SJSA1 (cell line): ENCODE measurements at regions not wholly inside any gene's neighbourhood (a gene's known extent, or its start where the extent isn't known, plus 50 kb on each side); places are given as distances from the start of the nearest gene placed in this dataset.
"Not testable (repeated sequence)": the region's sequence is repeated elsewhere in the genome, so short reads cannot be mapped to it uniquely, and the experiment has no call there.

ENCODE experiments used
- DNase-seq, 2 experiments: peaks; one replicate each; pipeline ENCODE4 v3.0.0-alpha.2; 2015 to 2020; ENCODE audit warnings: low spot score in 2 of 2, low read depth in 1 of 2
- H3K27ac ChIP-seq: fragments of 250-450 bp; sonication (Bioruptor Pico); 2 replicates; pipeline ENCODE4 v1.5.1; 2020; ENCODE audit warnings: mild to moderate bottlenecking, moderate library complexity
- H3K27me3 ChIP-seq: fragments of 250-450 bp; sonication (Bioruptor Pico); replicated peaks from 2 replicates; pipeline ENCODE4 v1.5.1; 2020; ENCODE audit warnings: mild to moderate bottlenecking, moderate library complexity
- H3K36me3 ChIP-seq: fragments of 250-450 bp; sonication (Bioruptor Pico); 2 replicates; pipeline ENCODE4 v1.5.1; 2020; ENCODE audit warnings: mild to moderate bottlenecking
- H3K4me1 ChIP-seq: fragments of 250-450 bp; sonication (Bioruptor Pico); replicated peaks from 2 replicates; pipeline ENCODE4 v1.6.1; 2021; ENCODE audit warnings: mild to moderate bottlenecking
- H3K4me3 ChIP-seq: fragments of 250-450 bp; sonication (Bioruptor Pico); 2 replicates; pipeline ENCODE4 v1.5.1; 2020; ENCODE audit warnings: mild to moderate bottlenecking
- H3K9me3 ChIP-seq: fragments of 250-450 bp; sonication (Bioruptor Pico); replicated peaks from 2 replicates; pipeline ENCODE4 v1.5.1; 2020; ENCODE audit warnings: mild to moderate bottlenecking

- H3K27me3 ChIP-seq = no peaks in the 10 kb centered on the region; the same call in 1 of the 2 replicates
- no peak overlapping the region for H3K27ac ChIP-seq
- no peaks in the 10 kb centered on the region for H3K36me3 ChIP-seq
- no peak overlapping the region for H3K4me3 ChIP-seq
- H3K4me1 ChIP-seq = no peaks in the 10 kb centered on the region
- DNase-seq = no peak
- no peaks in the 10 kb centered on the region for H3K9me3 ChIP-seq
Measured at GRCh38 chr10:60525716-60526585, 136.3 kb upstream of the ANK3 start.

GRCh38 chr10:60524541-60524940 is 134.9 kb upstream of the ANK3 start:
- no peak overlapping the region for H3K4me3 ChIP-seq
- no peaks in the 10 kb centered on the region for H3K4me1 ChIP-seq
- no peaks in the 10 kb centered on the region for H3K36me3 ChIP-seq
- DNase-seq = no peak
- H3K27me3 ChIP-seq = no peaks in the 10 kb centered on the region
- no peak overlapping the region for H3K27ac ChIP-seq
- H3K9me3 ChIP-seq = no peaks in the 10 kb centered on the region

GRCh38 chr10:60523371-60523770 is 133.7 kb upstream of the ANK3 start:
- not testable (repeated sequence) for H3K4me1 ChIP-seq, H3K4me3 ChIP-seq, H3K27ac ChIP-seq, H3K36me3 ChIP-seq, H3K9me3 ChIP-seq, DNase-seq, H3K27me3 ChIP-seq

- Histone ChIP-seq H3K36me3 (no peaks in the 10 kb centered on the region), H3K27me3 (no peaks in the 10 kb centered on the region), H3K4me1 (no peaks in the 10 kb centered on the region), H3K27ac (no peak overlapping the region), H3K9me3 (no peaks in the 10 kb centered on the region), H3K4me3 (no peak overlapping the region)
- DNase-seq = no peak
Measured at GRCh38 chr10:60522617-60523016, 132.9 kb upstream of the ANK3 start.

- Histone ChIP-seq H3K4me3 (no peak overlapping the region), H3K27ac (no peak overlapping the region), H3K27me3 (no peaks in the 10 kb centered on the region), H3K36me3 (no peaks in the 10 kb centered on the region), H3K4me1 (no peaks in the 10 kb centered on the region), H3K9me3 (no peaks in the 10 kb centered on the region)
- no peak for DNase-seq
Measured at GRCh38 chr10:60521974-60522405, 132.3 kb upstream of the ANK3 start.

GRCh38 chr10:60518745-60519144 is 129.1 kb upstream of the ANK3 start:
- no peaks in the 10 kb centered on the region for H3K9me3 ChIP-seq
- H3K4me3 ChIP-seq = no peak overlapping the region

GRCh38 chr10:60517805-60518204 is 128.1 kb upstream of the ANK3 start:
- Histone ChIP-seq H3K9me3 (no peaks in the 10 kb centered on the region), H3K27ac (no peak overlapping the region), H3K4me1 (no peaks in the 10 kb centered on the region), H3K27me3 (no peaks in the 10 kb centered on the region), H3K4me3 (no peak overlapping the region), H3K36me3 (no peaks in the 10 kb centered on the region)
- DNase-seq = no peak

More at GRCh38 chr10:60518745-60519144, 129.1 kb upstream of the ANK3 start:
- no peaks in the 10 kb centered on the region for H3K27me3 ChIP-seq
- H3K36me3 ChIP-seq = no peaks in the 10 kb centered on the region
- no peak overlapping the region for H3K27ac ChIP-seq
- no peaks in the 10 kb centered on the region for H3K4me1 ChIP-seq
- no peak for DNase-seq

GRCh38 chr10:60513281-60513680 is 123.6 kb upstream of the ANK3 start:
- no peak for DNase-seq
- 0 out of 2 replicates have a peak, but pooled peaks cover 5% of the 10 kb centered on the region for H3K27me3 ChIP-seq
- H3K4me1 ChIP-seq = no peaks in the 10 kb centered on the region
- H3K27ac ChIP-seq = no peak overlapping the region
- H3K4me3 ChIP-seq = no peak overlapping the region
- H3K9me3 ChIP-seq = no peaks in the 10 kb centered on the region
- no peaks in the 10 kb centered on the region for H3K36me3 ChIP-seq

GRCh38 chr10:60511477-60512229 is 122.0 kb upstream of the ANK3 start:
- Histone ChIP-seq H3K27ac (no peak overlapping the region), H3K4me1 (no peaks in the 10 kb centered on the region)
- no peak for DNase-seq

GRCh38 chr10:60508831-60509230 is 119.2 kb upstream of the ANK3 start:
- Histone ChIP-seq H3K27me3 (0 out of 2 replicates have a peak, but pooled peaks cover 5% of the 10 kb centered on the region), H3K9me3 (no peaks in the 10 kb centered on the region), H3K27ac (no peak overlapping the region), H3K36me3 (no peaks in the 10 kb centered on the region), H3K4me1 (no peaks in the 10 kb centered on the region), H3K4me3 (no peak overlapping the region)
- DNase-seq = no peak

More at GRCh38 chr10:60511477-60512229, 122.0 kb upstream of the ANK3 start:
- H3K4me3 ChIP-seq = no peak overlapping the region
- 0 out of 2 replicates have a peak, but pooled peaks cover 5% of the 10 kb centered on the region for H3K27me3 ChIP-seq
- H3K9me3 ChIP-seq = no peaks in the 10 kb centered on the region
- H3K36me3 ChIP-seq = no peaks in the 10 kb centered on the region

- Histone ChIP-seq H3K4me1 (no peaks in the 10 kb centered on the region), H3K4me3 (no peak overlapping the region), H3K9me3 (no peaks in the 10 kb centered on the region), H3K36me3 (no peaks in the 10 kb centered on the region), H3K27ac (no peak overlapping the region), H3K27me3 (0 out of 2 replicates have a peak, but pooled peaks cover 5% of the 10 kb centered on the region)
- no peak for DNase-seq
Measured at GRCh38 chr10:60508037-60508436, 118.4 kb upstream of the ANK3 start.

GRCh38 chr10:60502621-60503020 is 112.9 kb upstream of the ANK3 start:
- no peaks in the 10 kb centered on the region for H3K36me3 ChIP-seq

GRCh38 chr10:60498985-60499384 is 109.3 kb upstream of the ANK3 start:
- no peaks in the 10 kb centered on the region for H3K9me3 ChIP-seq
- H3K4me3 ChIP-seq = no peak overlapping the region
- no peak for DNase-seq
- H3K4me1 ChIP-seq = no peaks in the 10 kb centered on the region
- no peaks in the 10 kb centered on the region for H3K36me3 ChIP-seq
- 0 out of 2 replicates have a peak, but pooled peaks cover 4% of the 10 kb centered on the region for H3K27me3 ChIP-seq
- no peak overlapping the region for H3K27ac ChIP-seq

More at GRCh38 chr10:60502621-60503020, 112.9 kb upstream of the ANK3 start:
- H3K4me1 ChIP-seq = no peaks in the 10 kb centered on the region
- H3K4me3 ChIP-seq = no peak overlapping the region
- no peak overlapping the region for H3K27ac ChIP-seq
- no peaks in the 10 kb centered on the region for H3K9me3 ChIP-seq
- no peaks in the 10 kb centered on the region for H3K27me3 ChIP-seq
- DNase-seq = no peak

GRCh38 chr10:60497364-60497763 is 107.7 kb upstream of the ANK3 start:
- Histone ChIP-seq H3K27me3 (0 out of 2 replicates have a peak, but pooled peaks cover 6% of the 10 kb centered on the region), H3K4me1 (no peaks in the 10 kb centered on the region), H3K27ac (no peak overlapping the region), H3K36me3 (no peaks in the 10 kb centered on the region), H3K9me3 (no peaks in the 10 kb centered on the region), H3K4me3 (no peak overlapping the region)
- DNase-seq = no peak
